ENCODE measurements at regions not wholly inside any gene's neighbourhood (a gene's known extent, or its start where the extent isn't known, plus 50 kb on each side); places are given as distances from the start of the nearest gene placed in this dataset.

GRCh38 chr7:98488167-98488566, 87.3 kb upstream of the BAIAP2L1 start:
- TF ChIP-seq CTCF (IDR thresholded peaks at IDR 0.05): no peak
- TF ChIP-seq POLR2AphosphoS5 (IDR thresholded peaks at IDR 0.05): no peak
- TF ChIP-seq POLR2A (IDR thresholded peaks at IDR 0.05): no peak
